ENCODE measurements at regions not wholly inside any gene's neighbourhood (a gene's known extent, or its start where the extent isn't known, plus 50 kb on each side); places are given as distances from the start of the nearest gene placed in this dataset.
"Not testable (repeated sequence)": the region's sequence is repeated elsewhere in the genome, so short reads cannot be mapped to it uniquely, and the experiment has no call there.

GRCh38 chr13:33420117-33420516, 134.6 kb upstream of the STARD13 start:
- ATAC-seq; in situ Hi-C loops (cut with HindIII; ENCODE audit: low pct_unique_long_range_greater_than_20kb, low sequenced_read_pairs); CTCF ChIA-PET; H3K9me3 ChIP-seq (ENCODE audit: control insufficient read depth, insufficient read depth, low read depth, low read length); H3K4me1 ChIP-seq (ENCODE audit: control insufficient read depth, insufficient read depth, low read length); DNase-seq (ENCODE audit: low read depth, low spot score); H3K36me3 ChIP-seq (ENCODE audit: control insufficient read depth, insufficient read depth, low read length); POLR2A ChIA-PET; H3K27me3 ChIP-seq (ENCODE audit: control insufficient read depth, insufficient read depth, low read length); BruUV-seq (replicated peaks); intact Hi-C loops (cut with micrococcal nuclease; ENCODE audit: unreplicated experiment); H3K4me3 ChIP-seq (ENCODE audit: low read depth in 2 of 2, low read length in 2 of 2); H3K27ac ChIP-seq (ENCODE audit: low read length): not testable (repeated sequence)

GRCh38 chr13:33426131-33426530, 140.6 kb upstream of the STARD13 start:
- intact Hi-C loops (cut with micrococcal nuclease; ENCODE audit: unreplicated experiment) = no loop called here

More at GRCh38 chr13:33426131-33426530, 140.6 kb upstream of the STARD13 start:
- Histone ChIP-seq H3K27ac (ENCODE audit: low read length) (no peak overlapping the region), H3K9me3 (ENCODE audit: control insufficient read depth, insufficient read depth, low read depth, low read length) (no peaks in the 10 kb centered on the region), H3K4me1 (ENCODE audit: control insufficient read depth, insufficient read depth, low read length) (no peaks in the 10 kb centered on the region), H3K27me3 (ENCODE audit: control insufficient read depth, insufficient read depth, low read length) (no peaks in the 10 kb centered on the region), H3K4me3 (ENCODE audit: low read depth in 2 of 2, low read length in 2 of 2) (no peak overlapping the region), H3K36me3 (ENCODE audit: control insufficient read depth, insufficient read depth, low read length) (no peaks in the 10 kb centered on the region)
- TF ChIP-seq POLR2AphosphoS5 (IDR thresholded peaks at IDR 0.05; ENCODE audit: low read depth, low read length) = no peak
- TF ChIP-seq CTCF (IDR thresholded peaks at IDR 0.05) = no peak
- no peak for TF ChIP-seq SIN3A (IDR thresholded peaks at IDR 0.05; ENCODE audit: borderline replicate concordance, insufficient read depth, low read depth, low read length)
- no peak for TF ChIP-seq TCF7L2 (IDR thresholded peaks at IDR 0.05; ENCODE audit: low read depth, low read length)
- TF ChIP-seq REST (IDR thresholded peaks at IDR 0.05; ENCODE audit: insufficient read depth in 1 of 2, low read depth in 2 of 2, low read length in 1 of 2) = no peak
- in situ Hi-C loops (cut with HindIII; ENCODE audit: low pct_unique_long_range_greater_than_20kb, low sequenced_read_pairs) = no loop called here
- DNase-seq (ENCODE audit: low read depth, low spot score) (no peak), ATAC-seq (no peak)
- ChIA-PET POLR2A (no interaction called here), CTCF (no interaction called here)
- no TSS peak for BruUV-seq (replicated peaks)

All from Panc1 (cell line).